GM12872 (cell line): ENCODE measurements at regions not wholly inside any gene's neighbourhood (a gene's known extent, or its start where the extent isn't known, plus 50 kb on each side); places are given as distances from the start of the nearest gene placed in this dataset.

ENCODE experiments used
- TF ChIP-seq, protein P1 (sequence below): IDR thresholded peaks from 3 replicates; pipeline ENCODE4 v1.5.1; 2011; ENCODE audit warnings: low read depth, mild to moderate bottlenecking, low read length, moderate library complexity; ENCODE audit not compliant: insufficient read depth

DNA sequence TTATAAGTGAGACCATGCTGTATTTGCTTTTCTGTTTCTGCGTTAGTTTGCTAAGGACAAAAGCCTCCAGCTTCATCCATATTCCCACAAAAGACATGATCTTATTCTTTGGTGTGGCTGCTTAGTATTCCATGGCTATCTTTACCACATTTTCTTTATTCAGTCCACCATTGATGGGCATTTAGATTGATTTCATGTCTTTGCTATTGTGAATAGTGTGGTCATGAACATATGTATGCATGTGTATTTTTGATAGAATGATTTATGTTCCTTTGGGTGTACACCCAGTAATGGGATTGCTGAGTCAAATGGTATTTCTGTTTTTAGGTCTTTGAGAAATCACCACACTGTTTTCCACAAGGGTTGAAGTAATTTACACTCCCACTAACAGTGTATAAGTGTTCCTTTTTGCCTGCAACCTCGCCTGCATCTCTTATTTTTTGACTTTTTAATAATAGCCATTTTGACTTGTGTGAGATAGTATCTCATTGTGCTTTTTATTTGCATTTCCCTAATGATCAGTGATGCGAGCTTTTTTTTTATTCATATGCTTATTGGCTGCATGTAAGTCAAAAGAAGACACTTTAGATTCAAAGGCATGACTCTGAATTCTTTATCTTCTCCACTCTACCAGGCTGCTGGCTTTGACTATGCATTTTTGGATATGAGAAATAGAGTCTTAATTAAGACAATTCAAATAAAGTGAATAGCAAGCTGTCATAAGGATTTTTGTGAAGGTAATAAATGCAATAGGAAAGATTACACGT, 183.3 kb upstream of the SYNPR start:
- TF ChIP-seq, protein P1, sequence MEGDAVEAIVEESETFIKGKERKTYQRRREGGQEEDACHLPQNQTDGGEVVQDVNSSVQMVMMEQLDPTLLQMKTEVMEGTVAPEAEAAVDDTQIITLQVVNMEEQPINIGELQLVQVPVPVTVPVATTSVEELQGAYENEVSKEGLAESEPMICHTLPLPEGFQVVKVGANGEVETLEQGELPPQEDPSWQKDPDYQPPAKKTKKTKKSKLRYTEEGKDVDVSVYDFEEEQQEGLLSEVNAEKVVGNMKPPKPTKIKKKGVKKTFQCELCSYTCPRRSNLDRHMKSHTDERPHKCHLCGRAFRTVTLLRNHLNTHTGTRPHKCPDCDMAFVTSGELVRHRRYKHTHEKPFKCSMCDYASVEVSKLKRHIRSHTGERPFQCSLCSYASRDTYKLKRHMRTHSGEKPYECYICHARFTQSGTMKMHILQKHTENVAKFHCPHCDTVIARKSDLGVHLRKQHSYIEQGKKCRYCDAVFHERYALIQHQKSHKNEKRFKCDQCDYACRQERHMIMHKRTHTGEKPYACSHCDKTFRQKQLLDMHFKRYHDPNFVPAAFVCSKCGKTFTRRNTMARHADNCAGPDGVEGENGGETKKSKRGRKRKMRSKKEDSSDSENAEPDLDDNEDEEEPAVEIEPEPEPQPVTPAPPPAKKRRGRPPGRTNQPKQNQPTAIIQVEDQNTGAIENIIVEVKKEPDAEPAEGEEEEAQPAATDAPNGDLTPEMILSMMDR, result no peak

DNA sequence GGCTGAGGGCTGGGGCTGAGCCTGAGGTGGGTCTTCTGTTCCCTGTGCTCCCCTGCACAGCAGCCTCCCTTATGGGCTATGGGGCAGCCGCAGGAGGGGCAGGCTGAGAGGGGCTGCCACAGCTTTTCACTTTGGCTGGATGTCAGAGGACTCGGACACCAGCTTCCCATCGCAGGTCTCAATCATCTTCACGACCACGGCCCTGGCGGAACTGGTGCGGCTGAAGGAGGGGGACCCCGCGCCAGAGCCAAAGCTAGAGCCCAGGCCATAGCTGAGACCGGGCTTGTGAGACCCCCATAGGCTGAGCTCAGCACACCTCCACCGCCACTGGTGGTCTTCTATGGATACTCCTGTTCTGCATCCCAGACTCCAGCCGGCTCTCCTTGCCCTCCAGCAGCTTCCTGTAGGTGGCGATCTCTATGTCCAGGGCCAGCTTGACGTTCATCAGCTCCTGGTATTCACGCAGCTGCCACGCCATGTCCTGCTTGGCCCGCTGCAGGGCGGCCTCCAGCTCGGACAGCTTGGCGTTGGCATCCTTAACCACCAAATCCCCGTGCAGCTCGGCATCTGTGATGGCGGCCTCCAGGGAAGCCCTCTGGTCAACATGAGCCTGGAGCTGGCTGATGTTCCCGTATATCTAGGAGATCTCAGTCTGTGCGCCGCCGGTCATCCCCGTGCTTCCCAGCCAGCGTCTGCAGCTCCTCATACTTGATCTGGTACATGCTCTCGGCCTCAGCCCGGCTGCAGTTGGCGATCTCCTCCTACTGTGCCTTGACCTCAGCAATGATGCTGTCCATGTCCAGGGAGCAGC, 181.7 kb upstream of the SYNPR start:
- TF ChIP-seq, protein P1, result no peak

DNA sequence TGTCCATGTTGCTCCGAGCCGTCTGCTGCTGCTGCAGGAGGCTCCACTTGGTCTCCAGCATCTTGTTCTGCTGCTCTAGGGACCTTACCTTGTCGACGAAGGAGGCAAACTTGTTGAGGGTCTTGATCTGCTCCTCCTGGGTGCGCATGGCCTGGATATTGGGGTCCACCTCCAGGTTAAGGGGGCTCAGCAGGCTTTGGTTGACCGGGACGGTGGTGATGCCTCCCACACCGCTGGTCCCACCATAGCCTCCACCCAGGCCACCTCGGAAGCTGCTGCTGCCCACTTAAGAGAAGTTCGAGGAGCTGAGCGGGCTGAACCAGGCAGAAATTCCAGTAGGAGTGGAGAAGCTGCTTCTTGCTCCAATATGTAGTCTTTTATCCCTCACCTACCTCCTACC, 180.7 kb upstream of the SYNPR start:
- TF ChIP-seq, protein P1, result no peak

DNA sequence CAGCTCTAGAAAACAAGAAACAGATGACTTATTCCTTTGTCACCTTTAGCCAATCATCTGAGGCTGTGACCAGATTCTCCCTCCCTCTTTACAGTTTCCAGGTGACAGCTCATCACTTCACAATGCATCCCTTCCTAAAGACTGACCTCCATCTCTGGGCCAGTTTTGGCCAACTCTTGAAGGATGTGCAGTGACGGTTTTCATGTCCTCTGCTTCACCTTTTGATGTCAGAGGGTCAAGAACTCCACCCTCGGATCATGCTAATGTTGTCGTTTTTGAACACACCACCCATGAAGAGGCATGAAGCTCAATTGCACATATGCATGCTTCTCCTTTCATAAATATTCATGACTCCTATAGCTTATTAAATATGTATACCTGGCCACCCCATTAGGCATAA, 161.2 kb upstream of the SYNPR start:
- TF ChIP-seq, protein P1, result no peak

DNA sequence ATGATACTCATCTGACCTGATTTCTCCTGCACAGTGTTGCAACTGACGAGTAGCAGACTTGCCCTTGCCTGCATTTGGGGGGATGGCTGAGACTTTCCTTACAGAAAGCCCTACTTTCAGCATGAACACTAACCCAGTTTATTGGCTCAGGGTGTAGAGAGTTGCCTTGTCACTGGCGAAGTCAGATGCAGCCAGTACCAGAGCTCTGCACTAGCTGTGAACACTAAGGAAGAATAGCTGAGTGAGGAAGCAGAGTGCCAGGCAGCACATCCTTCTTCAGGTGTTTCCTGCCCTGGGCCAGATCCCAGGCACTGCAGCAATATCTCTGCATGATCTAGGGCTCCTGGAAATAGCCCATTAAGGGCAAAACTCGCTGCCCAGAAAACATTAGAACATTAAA, 154.0 kb upstream of the SYNPR start:
- TF ChIP-seq, protein P1, result no peak

DNA sequence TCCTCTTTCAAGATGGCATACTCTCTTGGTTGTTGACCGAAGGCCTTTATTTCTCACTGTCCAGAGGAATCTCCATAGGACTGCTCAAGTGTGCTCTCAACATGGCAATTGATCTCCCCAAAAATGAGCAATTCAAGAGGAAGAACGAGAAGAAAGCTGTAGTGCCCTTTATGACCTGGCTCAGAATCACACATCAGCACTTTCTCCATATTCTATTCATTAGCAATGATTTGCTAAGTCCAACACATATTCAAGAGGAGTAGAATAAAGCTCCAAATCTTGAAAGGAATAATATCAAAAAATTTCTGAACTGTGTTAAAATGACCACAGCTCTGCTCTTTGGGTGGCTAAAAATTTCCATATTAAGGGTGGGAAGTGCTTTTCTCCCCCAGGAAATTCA, 151.6 kb upstream of the SYNPR start:
- TF ChIP-seq, protein P1, result no peak

DNA sequence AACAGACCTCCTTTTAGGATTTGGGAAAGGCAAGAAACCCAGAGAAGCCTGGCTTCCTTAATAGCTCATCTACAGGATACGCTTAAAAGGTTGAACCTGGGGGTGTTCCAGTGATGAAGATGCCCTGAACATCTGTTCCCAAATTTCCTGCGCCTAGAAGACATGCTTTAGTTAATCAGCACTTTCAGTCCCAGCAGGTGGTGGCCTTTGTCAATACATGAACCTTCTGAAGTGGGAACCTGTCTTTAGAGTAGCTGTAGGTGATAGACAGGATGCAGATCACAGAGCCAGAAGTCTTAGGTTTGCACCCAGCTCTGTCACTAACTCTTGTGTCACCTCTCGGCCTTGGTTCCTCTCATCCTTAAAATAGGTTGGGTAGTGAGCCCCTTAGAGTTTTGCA, 149.7 kb upstream of the SYNPR start:
- TF ChIP-seq, protein P1, result no peak
